ENCODE measurements at regions not wholly inside any gene's neighbourhood (a gene's known extent, or its start where the extent isn't known, plus 50 kb on each side); places are given as distances from the start of the nearest gene placed in this dataset.

- CTCF ChIA-PET, result no interaction called here
- H3K4me3 Mint-ChIP-seq, result no peak overlapping the region
- H3K4me1 Mint-ChIP-seq (ENCODE audit: low read depth), result no peaks in the 10 kb centered on the region
- no peaks in the 10 kb centered on the region for H3K9me3 Mint-ChIP-seq
- no peaks in the 10 kb centered on the region for H3K36me3 Mint-ChIP-seq
- POLR2A ChIA-PET, result no interaction called here
- H3K27ac Mint-ChIP-seq, result no peak overlapping the region
- peaks cover 2% of the 10 kb centered on the region for H3K27me3 Mint-ChIP-seq
- no peak for DNase-seq
- intact Hi-C loops (cut with micrococcal nuclease), result no loop called here
Measured at GRCh38 chr15:59845942-59846499, 156.9 kb upstream of the BNIP2 start.

GRCh38 chr15:59843609-59844008 is 154.5 kb upstream of the BNIP2 start:
- Mint-ChIP-seq H3K27me3 (no peaks in the 10 kb centered on the region), H3K4me3 (no peak overlapping the region), H3K4me1 (ENCODE audit: low read depth) (peaks cover 6% of the 10 kb centered on the region), H3K36me3 (no peaks in the 10 kb centered on the region), H3K27ac (no peak overlapping the region), H3K9me3 (no peaks in the 10 kb centered on the region)
- ChIA-PET CTCF (interaction anchor here (1.2 kb wide), 1 partner anchor 118 kb away, joined by 3 read pairs; no protein-coding TSS in a partner anchor), POLR2A (no interaction called here)
- intact Hi-C loops (cut with micrococcal nuclease), result no loop called here
- DNase-seq, result no peak

- POLR2A ChIA-PET, result no interaction called here
- H3K4me1 Mint-ChIP-seq (ENCODE audit: low read depth), result peaks cover 13% of the 10 kb centered on the region
- no peak for DNase-seq
- H3K36me3 Mint-ChIP-seq, result no peaks in the 10 kb centered on the region
- CTCF ChIA-PET, result no interaction called here
- no peak overlapping the region for H3K27ac Mint-ChIP-seq
- no peak overlapping the region for H3K4me3 Mint-ChIP-seq
- intact Hi-C loops (cut with micrococcal nuclease), result no loop called here
- no peaks in the 10 kb centered on the region for H3K27me3 Mint-ChIP-seq
- H3K9me3 Mint-ChIP-seq, result no peaks in the 10 kb centered on the region
Measured at GRCh38 chr15:59841036-59841435, 151.9 kb upstream of the BNIP2 start.

- Mint-ChIP-seq H3K36me3 (no peaks in the 10 kb centered on the region), H3K9me3 (no peaks in the 10 kb centered on the region), H3K27me3 (no peaks in the 10 kb centered on the region), H3K4me3 (no peak overlapping the region), H3K27ac (no peak overlapping the region), H3K4me1 (ENCODE audit: low read depth) (peaks cover 13% of the 10 kb centered on the region)
- intact Hi-C loops (cut with micrococcal nuclease), result no loop called here
- no peak for DNase-seq
- ChIA-PET CTCF (no interaction called here), POLR2A (interaction anchor here (1.1 kb wide), 1 partner anchor 13 kb away, joined by 3 read pairs; no protein-coding TSS in a partner anchor)
Measured at GRCh38 chr15:59839906-59840305, 150.8 kb upstream of the BNIP2 start.

GRCh38 chr15:59838900-59839299 is 149.8 kb upstream of the BNIP2 start:
- no peak for DNase-seq
- Mint-ChIP-seq H3K27me3 (no peaks in the 10 kb centered on the region), H3K4me1 (ENCODE audit: low read depth) (peaks cover 16% of the 10 kb centered on the region), H3K9me3 (no peaks in the 10 kb centered on the region), H3K36me3 (no peaks in the 10 kb centered on the region), H3K4me3 (no peak overlapping the region), H3K27ac (no peak overlapping the region)
- intact Hi-C loops (cut with micrococcal nuclease), result no loop called here
- ChIA-PET CTCF (interaction anchor here (1.0 kb wide), 1 partner anchor 29 kb away, joined by 3 read pairs; no protein-coding TSS in a partner anchor), POLR2A (interaction anchor here (1.1 kb wide), 1 partner anchor 14 kb away, joined by 3 read pairs; no protein-coding TSS in a partner anchor)

GRCh38 chr15:59835776-59836175 is 146.7 kb upstream of the BNIP2 start:
- ChIA-PET CTCF (interaction anchor here (0.5 kb wide), 1 partner anchor 216 kb away, joined by 3 read pairs; no protein-coding TSS in a partner anchor), POLR2A (no interaction called here)
- H3K27me3 Mint-ChIP-seq, result no peaks in the 10 kb centered on the region
- H3K27ac Mint-ChIP-seq, result no peak overlapping the region
- H3K4me1 Mint-ChIP-seq (ENCODE audit: low read depth), result peaks cover 16% of the 10 kb centered on the region
- no peaks in the 10 kb centered on the region for H3K9me3 Mint-ChIP-seq
- H3K4me3 Mint-ChIP-seq, result no peak overlapping the region
- intact Hi-C loops (cut with micrococcal nuclease), result no loop called here
- H3K36me3 Mint-ChIP-seq, result no peaks in the 10 kb centered on the region
- DNase-seq, result no peak

- intact Hi-C loops (cut with micrococcal nuclease), result no loop called here
- Mint-ChIP-seq H3K9me3 (no peaks in the 10 kb centered on the region), H3K4me1 (ENCODE audit: low read depth) (peaks cover 16% of the 10 kb centered on the region), H3K4me3 (no peak overlapping the region), H3K36me3 (no peaks in the 10 kb centered on the region), H3K27me3 (no peaks in the 10 kb centered on the region), H3K27ac (no peak overlapping the region)
- ChIA-PET CTCF (no interaction called here), POLR2A (no interaction called here)
- DNase-seq, result no peak
Measured at GRCh38 chr15:59834528-59834927, 145.4 kb upstream of the BNIP2 start.

GRCh38 chr15:59833366-59833765 is 144.2 kb upstream of the BNIP2 start:
- Mint-ChIP-seq H3K9me3 (no peaks in the 10 kb centered on the region), H3K4me1 (ENCODE audit: low read depth) (peaks cover 8% of the 10 kb centered on the region), H3K36me3 (no peaks in the 10 kb centered on the region), H3K27me3 (no peaks in the 10 kb centered on the region), H3K4me3 (no peak overlapping the region), H3K27ac (no peak overlapping the region)
- intact Hi-C loops (cut with micrococcal nuclease), result no loop called here
- ChIA-PET CTCF (no interaction called here), POLR2A (no interaction called here)
- no peak for DNase-seq

GRCh38 chr15:59830873-59831272 is 141.8 kb upstream of the BNIP2 start:
- ChIA-PET CTCF (no interaction called here), POLR2A (no interaction called here)
- H3K4me1 Mint-ChIP-seq (ENCODE audit: low read depth), result peaks cover 3% of the 10 kb centered on the region
- H3K27ac Mint-ChIP-seq, result no peak overlapping the region
- intact Hi-C loops (cut with micrococcal nuclease), result no loop called here
- H3K36me3 Mint-ChIP-seq, result no peaks in the 10 kb centered on the region
- H3K27me3 Mint-ChIP-seq, result no peaks in the 10 kb centered on the region
- no peak for DNase-seq
- no peak overlapping the region for H3K4me3 Mint-ChIP-seq
- no peaks in the 10 kb centered on the region for H3K9me3 Mint-ChIP-seq

GRCh38 chr15:59830098-59830497 is 141.0 kb upstream of the BNIP2 start:
- no peaks in the 10 kb centered on the region for H3K36me3 Mint-ChIP-seq
- no peaks in the 10 kb centered on the region for H3K9me3 Mint-ChIP-seq
- ChIA-PET CTCF (interaction anchor here (1.0 kb wide), 1 partner anchor 88 kb away, joined by 3 read pairs; no protein-coding TSS in a partner anchor), POLR2A (no interaction called here)
- peaks cover 3% of the 10 kb centered on the region for H3K4me1 Mint-ChIP-seq (ENCODE audit: low read depth)
- no peak overlapping the region for H3K27ac Mint-ChIP-seq
- intact Hi-C loops (cut with micrococcal nuclease), result no loop called here
- no peaks in the 10 kb centered on the region for H3K27me3 Mint-ChIP-seq
- H3K4me3 Mint-ChIP-seq, result no peak overlapping the region
- DNase-seq, result no peak

GRCh38 chr15:59828861-59829260 is 139.7 kb upstream of the BNIP2 start:
- Mint-ChIP-seq H3K27me3 (no peaks in the 10 kb centered on the region), H3K9me3 (no peaks in the 10 kb centered on the region), H3K36me3 (no peaks in the 10 kb centered on the region), H3K4me3 (no peak overlapping the region), H3K4me1 (ENCODE audit: low read depth) (no peaks in the 10 kb centered on the region), H3K27ac (no peak overlapping the region)
- intact Hi-C loops (cut with micrococcal nuclease), result no loop called here
- ChIA-PET CTCF (interaction anchor here (1.1 kb wide), 1 partner anchor 104 kb away, joined by 4 read pairs; no protein-coding TSS in a partner anchor), POLR2A (no interaction called here)
- no peak for DNase-seq

GRCh38 chr15:59828263-59828662 is 139.1 kb upstream of the BNIP2 start:
- DNase-seq, result no peak
- no peaks in the 10 kb centered on the region for H3K9me3 Mint-ChIP-seq
- H3K4me1 Mint-ChIP-seq (ENCODE audit: low read depth), result no peaks in the 10 kb centered on the region
- H3K27ac Mint-ChIP-seq, result no peak overlapping the region
- H3K4me3 Mint-ChIP-seq, result no peak overlapping the region
- ChIA-PET CTCF (interaction anchor here (1.1 kb wide), 1 partner anchor 103 kb away, joined by 4 read pairs; no protein-coding TSS in a partner anchor), POLR2A (no interaction called here)
- no peaks in the 10 kb centered on the region for H3K36me3 Mint-ChIP-seq
- H3K27me3 Mint-ChIP-seq, result no peaks in the 10 kb centered on the region
- intact Hi-C loops (cut with micrococcal nuclease), result no loop called here

GRCh38 chr15:59825901-59826300 is 136.8 kb upstream of the BNIP2 start:
- H3K4me3 Mint-ChIP-seq, result no peak overlapping the region
- H3K27ac Mint-ChIP-seq, result no peak overlapping the region
- no peak for DNase-seq
- H3K36me3 Mint-ChIP-seq, result no peaks in the 10 kb centered on the region
- no peaks in the 10 kb centered on the region for H3K27me3 Mint-ChIP-seq
- no peaks in the 10 kb centered on the region for H3K9me3 Mint-ChIP-seq
- CTCF ChIA-PET, result no interaction called here
- intact Hi-C loops (cut with micrococcal nuclease), result no loop called here
- POLR2A ChIA-PET, result no interaction called here
- H3K4me1 Mint-ChIP-seq (ENCODE audit: low read depth), result no peaks in the 10 kb centered on the region

Data from activated CD4-positive, alpha-beta memory T cell treated with anti-CD3 and anti-CD28 coated beads for 36 hours (primary cell).